ENCODE measurements at regions not wholly inside any gene's neighbourhood (a gene's known extent, or its start where the extent isn't known, plus 50 kb on each side); places are given as distances from the start of the nearest gene placed in this dataset.
"Not testable (repeated sequence)": the region's sequence is repeated elsewhere in the genome, so short reads cannot be mapped to it uniquely, and the experiment has no call there.

GRCh38 chr5:62780230-62780629, 201.6 kb downstream of the LRRC70 start:
- DNase-seq (ENCODE audit: low read depth in 2 of 2) = no peak

GRCh38 chr5:62779010-62779422, 200.4 kb downstream of the LRRC70 start:
- peak; percentile 29 to 32 for DNase-seq (ENCODE audit: low read depth in 2 of 2)

- DNase-seq (ENCODE audit: low read depth in 2 of 2) = no peak
These were observed 199.8 kb downstream of the LRRC70 start for GRCh38 chr5:62778316-62779009.

GRCh38 chr5:62777081-62777480, 198.5 kb downstream of the LRRC70 start:
- not testable (repeated sequence) for DNase-seq (ENCODE audit: low read depth in 2 of 2)

GRCh38 chr5:62776592-62776991, 198.0 kb downstream of the LRRC70 start:
- DNase-seq (ENCODE audit: low read depth in 2 of 2) = not testable (repeated sequence)

GRCh38 chr5:62773460-62773859, 194.8 kb downstream of the LRRC70 start:
- no peak for DNase-seq (ENCODE audit: low read depth in 2 of 2)

GRCh38 chr5:62771341-62771740, 192.7 kb downstream of the LRRC70 start:
- no peak for DNase-seq (ENCODE audit: low read depth in 2 of 2)

GRCh38 chr5:62767650-62768049, 189.0 kb downstream of the LRRC70 start:
- no peak for DNase-seq (ENCODE audit: low read depth in 2 of 2)

- no peak for DNase-seq (ENCODE audit: low read depth in 2 of 2)
These were observed 188.5 kb downstream of the LRRC70 start for GRCh38 chr5:62767077-62767476.

- no peak for DNase-seq (ENCODE audit: low read depth in 2 of 2)
These were observed 183.9 kb downstream of the LRRC70 start for GRCh38 chr5:62762503-62762902.

GRCh38 chr5:62757686-62758085, 179.1 kb downstream of the LRRC70 start:
- DNase-seq (ENCODE audit: low read depth in 2 of 2) = not testable (repeated sequence)

GRCh38 chr5:62752998-62753367, 174.4 kb downstream of the LRRC70 start:
- DNase-seq (ENCODE audit: low read depth in 2 of 2) = not testable (repeated sequence)

- not testable (repeated sequence) for DNase-seq (ENCODE audit: low read depth in 2 of 2)
These were observed 173.7 kb downstream of the LRRC70 start for GRCh38 chr5:62752056-62752997.

GRCh38 chr5:62742207-62742606, 163.6 kb downstream of the LRRC70 start:
- DNase-seq (ENCODE audit: low read depth in 2 of 2) = no peak

- no peak for DNase-seq (ENCODE audit: low read depth in 2 of 2)
These were observed 163.1 kb downstream of the LRRC70 start for GRCh38 chr5:62741761-62742160.

- DNase-seq (ENCODE audit: low read depth in 2 of 2) = no peak
These were observed 159.1 kb downstream of the LRRC70 start for GRCh38 chr5:62737766-62738165.

- DNase-seq (ENCODE audit: low read depth in 2 of 2) = no peak
These were observed 154.1 kb downstream of the LRRC70 start for GRCh38 chr5:62732677-62733121.

GRCh38 chr5:62731022-62731421, 152.4 kb downstream of the LRRC70 start:
- DNase-seq (ENCODE audit: low read depth in 2 of 2) = no peak

GRCh38 chr5:62729675-62730074, 151.1 kb downstream of the LRRC70 start:
- no peak for DNase-seq (ENCODE audit: low read depth in 2 of 2)

GRCh38 chr5:62727861-62728260, 149.2 kb downstream of the LRRC70 start:
- DNase-seq (ENCODE audit: low read depth in 2 of 2) = no peak

GRCh38 chr5:62727184-62727583, 148.6 kb downstream of the LRRC70 start:
- DNase-seq (ENCODE audit: low read depth in 2 of 2) = no peak

- no peak for DNase-seq (ENCODE audit: low read depth in 2 of 2)
These were observed 143.7 kb downstream of the LRRC70 start for GRCh38 chr5:62722360-62722759.

GRCh38 chr5:62720031-62720441, 141.4 kb downstream of the LRRC70 start:
- DNase-seq (ENCODE audit: low read depth in 2 of 2) = no peak
